ENCODE measurements at regions not wholly inside any gene's neighbourhood (a gene's known extent, or its start where the extent isn't known, plus 50 kb on each side); places are given as distances from the start of the nearest gene placed in this dataset.

- Histone ChIP-seq H3K9ac (ENCODE audit: control insufficient read depth, extremely low read depth, insufficient read depth, low read length) (no peak overlapping the region), H3K4me2 (ENCODE audit: control insufficient read depth, extremely low read depth, insufficient read depth, low read depth, low read length) (no peak overlapping the region), H3K36me3 (ENCODE audit: control insufficient read depth in 2 of 2, extremely low read depth in 1 of 2, insufficient read depth in 2 of 2, low read length in 2 of 2) (no peaks in the 10 kb centered on the region), H4K20me1 (ENCODE audit: control insufficient read depth, extremely low read depth, insufficient read depth, low read length) (no peaks in the 10 kb centered on the region), H3K79me2 (ENCODE audit: control insufficient read depth, insufficient read depth, low read length) (no peaks in the 10 kb centered on the region), H3K9me3 (ENCODE audit: control insufficient read depth, low read depth, low read length) (no peaks in the 10 kb centered on the region), H3K4me3 (ENCODE audit: control insufficient read depth in 2 of 3, extremely low read depth in 1 of 3, insufficient read depth in 2 of 3, low read depth in 1 of 3, low read length in 3 of 3) (no peak overlapping the region), H3K27ac (ENCODE audit: control insufficient read depth, insufficient read depth, low read length) (no peak overlapping the region), H3K4me1 (ENCODE audit: control insufficient read depth, extremely low read depth, insufficient read depth, low read length) (no peaks in the 10 kb centered on the region), H3K9me1 (ENCODE audit: control insufficient read depth, extremely low read depth, insufficient read depth, low read length) (no peaks in the 10 kb centered on the region), H3K27me3 (ENCODE audit: control insufficient read depth, extremely low read depth, insufficient read depth, low read length) (no peaks in the 10 kb centered on the region), H2AFZ (ENCODE audit: control insufficient read depth, low read length) (no peak overlapping the region)
- DNase-seq (ENCODE audit: low read depth, low spot score) (no peak), FAIRE-seq (no peak)
- dilution Hi-C loops (cut with MboI; ENCODE audit: extremely low pct_ligation_motif_present, low sequenced_read_pairs), result no loop called here
- TF ChIP-seq CTCF (optimal IDR thresholded peaks at IDR 0.05 in 1 of 3, IDR thresholded peaks at IDR 0.05 in 1 of 3, conservative IDR thresholded peaks at IDR 0.05 in 1 of 3; ENCODE audit: extremely low read depth in 1 of 3, insufficient read depth in 2 of 3, low read length in 3 of 3) (no peak), EZH2 (IDR thresholded peaks at IDR 0.05; ENCODE audit: low read length) (no peak)
Observed at GRCh38 chr3:165359005-165359404, 162.8 kb upstream of the SLITRK3 start.

GRCh38 chr3:165355316-165355715, 159.1 kb upstream of the SLITRK3 start:
- DNase-seq (ENCODE audit: low read depth, low spot score) (no peak), FAIRE-seq (no peak)
- no peaks in the 10 kb centered on the region for H3K4me1 ChIP-seq (ENCODE audit: control insufficient read depth, extremely low read depth, insufficient read depth, low read length)
- H3K36me3 ChIP-seq (ENCODE audit: control insufficient read depth in 2 of 2, extremely low read depth in 1 of 2, insufficient read depth in 2 of 2, low read length in 2 of 2), result no peaks in the 10 kb centered on the region
- H3K4me3 ChIP-seq (ENCODE audit: control insufficient read depth in 2 of 3, extremely low read depth in 1 of 3, insufficient read depth in 2 of 3, low read depth in 1 of 3, low read length in 3 of 3), result no peak overlapping the region
- no peaks in the 10 kb centered on the region for H4K20me1 ChIP-seq (ENCODE audit: control insufficient read depth, extremely low read depth, insufficient read depth, low read length)
- H3K79me2 ChIP-seq (ENCODE audit: control insufficient read depth, insufficient read depth, low read length), result no peaks in the 10 kb centered on the region
- H3K27ac ChIP-seq (ENCODE audit: control insufficient read depth, insufficient read depth, low read length), result no peak overlapping the region
- H3K4me2 ChIP-seq (ENCODE audit: control insufficient read depth, extremely low read depth, insufficient read depth, low read depth, low read length), result no peak overlapping the region
- H3K9ac ChIP-seq (ENCODE audit: control insufficient read depth, extremely low read depth, insufficient read depth, low read length), result no peak overlapping the region
- H3K9me1 ChIP-seq (ENCODE audit: control insufficient read depth, extremely low read depth, insufficient read depth, low read length), result no peaks in the 10 kb centered on the region
- no peaks in the 10 kb centered on the region for H3K9me3 ChIP-seq (ENCODE audit: control insufficient read depth, low read depth, low read length)
- dilution Hi-C loops (cut with MboI; ENCODE audit: extremely low pct_ligation_motif_present, low sequenced_read_pairs), result no loop called here
- no peak overlapping the region for H2AFZ ChIP-seq (ENCODE audit: control insufficient read depth, low read length)
- no peaks in the 10 kb centered on the region for H3K27me3 ChIP-seq (ENCODE audit: control insufficient read depth, extremely low read depth, insufficient read depth, low read length)
- no peak for TF ChIP-seq CTCF (optimal IDR thresholded peaks at IDR 0.05 in 1 of 3, IDR thresholded peaks at IDR 0.05 in 1 of 3, conservative IDR thresholded peaks at IDR 0.05 in 1 of 3; ENCODE audit: extremely low read depth in 1 of 3, insufficient read depth in 2 of 3, low read length in 3 of 3)
- TF ChIP-seq EZH2 (IDR thresholded peaks at IDR 0.05; ENCODE audit: low read length), result no peak
